Stimulated activated CD4-positive, alpha-beta T cell treated with anti-CD3 and anti-CD28 coated beads, Interleukin-1b, Interleukin-23, amount 100 ng/mL, for 1 hour (primary cell): ENCODE measurements at regions not wholly inside any gene's neighbourhood (a gene's known extent, or its start where the extent isn't known, plus 50 kb on each side); places are given as distances from the start of the nearest gene placed in this dataset.

ENCODE experiments used
- DNase-seq, 2 donors: peaks; one replicate each; pipeline ENCODE4 v3.0.0-alpha.2; 2020; ENCODE audit warnings: low read depth in 2 of 2

GRCh38 chr5:50964746-50965653, 298.6 kb downstream of the PARP8 start:
- no peak for DNase-seq

DNA sequence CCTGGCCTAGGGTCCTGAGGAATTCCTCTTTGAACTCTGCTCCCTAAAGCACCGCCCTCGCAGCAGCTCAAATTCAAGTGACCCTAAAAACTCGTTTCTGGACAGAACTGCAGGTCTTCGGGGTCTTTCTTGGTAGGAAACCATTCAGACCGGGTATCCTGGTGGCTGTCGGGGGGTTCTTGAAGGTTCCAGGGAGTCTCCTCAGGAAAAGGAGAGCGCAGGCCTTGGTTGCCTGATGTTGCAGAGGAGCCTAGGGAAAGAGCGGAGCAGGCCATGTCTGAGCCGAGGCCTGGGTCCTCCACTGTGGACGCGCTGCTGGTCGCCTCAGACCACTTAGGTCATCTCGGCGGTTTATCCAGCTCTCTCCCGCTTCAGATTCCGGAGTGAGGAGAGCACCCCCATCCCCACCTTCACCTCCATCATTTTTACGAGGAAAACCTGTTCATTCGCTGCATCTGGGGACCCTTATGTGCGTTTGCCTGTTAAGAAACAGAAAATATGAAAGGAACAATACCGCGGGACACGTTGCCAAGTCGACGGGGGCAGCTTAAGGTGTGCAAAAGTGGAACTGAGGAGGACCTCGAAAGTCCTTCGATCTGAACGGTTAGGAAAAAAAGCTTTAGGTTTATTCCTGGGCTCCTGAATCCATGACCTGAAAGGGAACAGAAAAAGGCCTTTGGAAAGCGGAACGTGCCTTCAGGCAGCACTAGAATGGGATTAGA, 299.4 kb downstream of the PARP8 start:
- no peak for DNase-seq

DNA sequence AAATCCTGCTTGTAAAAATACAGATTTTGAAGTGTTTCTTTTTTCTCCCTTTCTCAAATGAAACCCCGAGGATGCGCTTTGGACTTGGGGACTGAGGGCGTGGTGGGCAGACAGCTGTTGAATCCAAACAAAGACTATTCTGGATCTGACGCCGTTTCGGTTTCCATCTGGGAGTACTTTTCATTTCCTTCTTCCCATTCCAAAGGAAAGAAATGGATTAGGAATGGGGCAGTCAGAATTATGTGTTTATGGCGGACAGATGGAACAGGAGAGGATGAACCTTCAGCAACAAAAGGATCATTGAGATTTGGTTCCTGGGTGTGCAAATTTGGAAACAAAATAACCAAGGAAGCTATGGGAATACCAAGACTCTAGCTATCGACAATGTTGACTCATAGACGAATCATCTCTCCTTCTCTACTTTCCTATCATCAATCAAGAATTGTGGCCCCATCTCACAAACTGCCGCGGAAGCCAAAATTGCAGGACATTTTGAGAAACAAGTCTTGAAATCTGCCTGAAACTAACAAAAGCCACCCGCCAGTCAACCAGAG, 300.6 kb downstream of the PARP8 start:
- no peak for DNase-seq

GRCh38 chr5:50967563-50968355, 301.3 kb downstream of the PARP8 start:
- no peak for DNase-seq

DNA sequence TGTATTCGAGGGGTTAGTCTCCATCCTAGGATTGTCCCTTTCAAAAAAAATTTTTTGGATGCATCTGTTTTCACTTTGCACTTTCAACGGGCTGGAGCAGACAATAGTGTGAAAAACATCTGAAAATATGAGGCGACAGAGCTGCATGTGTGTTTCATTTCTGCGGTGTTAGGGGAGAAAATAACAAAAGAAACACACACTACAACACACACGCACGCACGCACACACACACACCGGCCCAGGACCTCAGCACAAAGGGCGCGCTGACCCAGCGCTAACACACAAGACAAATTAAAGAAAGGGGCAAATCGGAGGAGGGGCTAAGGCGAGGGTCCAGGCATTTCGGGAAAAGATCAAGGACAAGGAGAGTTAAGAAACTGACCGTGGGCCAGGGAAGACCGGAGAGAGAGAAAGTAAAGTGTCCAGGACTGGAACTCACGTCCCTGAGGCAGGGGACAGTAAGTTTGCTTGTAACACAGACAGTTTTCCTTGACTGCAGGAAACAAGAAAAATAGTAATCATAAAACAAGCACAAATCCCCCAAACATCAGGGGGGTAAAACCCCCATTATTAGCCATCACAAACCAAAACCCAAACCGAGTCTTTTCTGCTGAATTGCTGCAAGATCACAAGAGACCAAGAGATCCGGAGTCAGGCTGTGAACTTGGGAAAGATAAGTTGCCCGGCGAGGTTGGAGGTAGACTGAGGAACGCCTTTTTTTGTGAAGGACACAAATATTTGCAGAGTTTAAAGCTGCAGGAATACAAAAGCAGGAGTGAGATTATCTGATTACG, 302.1 kb downstream of the PARP8 start:
- no peak for DNase-seq

GRCh38 chr5:50969151-50970031, 303.0 kb downstream of the PARP8 start:
- no peak for DNase-seq

GRCh38 chr5:50975840-50976239, 309.4 kb downstream of the PARP8 start:
- DNase-seq: no peak

GRCh38 chr5:50978924-50979323, 312.5 kb downstream of the PARP8 start:
- DNase-seq: no peak

- no peak for DNase-seq
These were observed 318.2 kb downstream of the PARP8 start for GRCh38 chr5:50984640-50985039.

DNA sequence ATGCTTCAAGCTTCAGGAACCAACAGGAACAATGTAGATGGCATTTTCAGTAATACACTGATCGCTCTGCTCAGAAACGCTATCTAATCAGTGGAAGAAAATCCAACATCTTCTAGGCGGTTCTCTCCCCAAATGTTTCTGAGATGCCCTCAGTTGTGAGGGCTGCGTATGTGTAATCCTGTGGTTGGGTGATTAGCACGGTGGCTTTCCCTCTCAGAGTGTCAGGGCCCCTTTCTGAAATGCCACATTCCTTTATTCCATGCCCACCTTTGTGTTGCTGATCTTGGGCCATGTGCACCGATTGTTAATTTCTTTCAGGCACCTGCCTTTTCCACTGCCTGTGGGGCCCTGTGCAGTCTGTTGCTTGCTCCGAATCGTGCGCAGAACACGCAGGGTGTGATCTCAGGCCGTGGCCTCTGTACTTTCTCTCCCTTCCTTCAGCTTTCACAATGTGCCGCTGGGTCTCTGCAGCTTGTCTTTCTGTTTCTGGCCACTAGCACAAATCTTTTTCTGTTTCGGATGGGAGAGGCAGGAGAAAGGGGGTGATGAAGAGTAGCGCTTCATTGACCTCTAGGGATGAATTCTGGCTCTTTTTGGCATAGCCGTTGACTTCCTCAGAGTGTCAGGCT, 324.0 kb downstream of the PARP8 start:
- DNase-seq: no peak

- no peak for DNase-seq
These were observed 329.0 kb downstream of the PARP8 start for GRCh38 chr5:50995285-50995942.

DNA sequence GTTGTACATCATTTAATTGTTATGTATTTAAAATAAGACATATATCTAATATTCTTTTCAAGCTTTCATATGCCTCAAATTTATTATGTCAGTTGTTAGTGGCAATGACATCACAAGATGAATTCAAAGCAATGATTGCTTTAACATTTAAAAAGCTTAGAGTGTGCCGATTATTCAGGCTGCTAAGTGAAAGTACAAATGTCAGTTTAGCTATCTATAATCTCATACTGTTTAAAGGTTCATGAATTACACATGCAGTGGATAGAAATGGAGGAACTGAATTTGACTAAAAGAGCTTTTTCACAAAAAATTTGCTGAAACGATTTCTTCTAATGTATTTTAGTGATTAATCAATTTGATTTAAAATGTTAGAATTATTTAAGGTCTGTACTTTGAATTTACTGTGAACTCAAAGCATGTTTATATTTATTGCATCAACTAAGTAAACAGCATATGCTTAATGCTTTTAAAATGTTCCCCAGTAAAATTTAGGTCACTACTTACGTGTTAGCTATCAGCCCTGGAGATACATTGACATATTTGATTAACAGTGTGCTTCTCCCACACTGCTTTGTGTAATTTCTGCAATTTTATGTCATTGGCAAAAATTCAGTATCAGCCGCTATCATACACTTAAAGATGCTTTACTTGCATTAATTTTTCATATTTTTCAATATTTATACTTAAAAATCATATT, 334.9 kb downstream of the PARP8 start:
- DNase-seq: no peak

GRCh38 chr5:51002368-51002767, 335.9 kb downstream of the PARP8 start:
- no peak for DNase-seq

DNA sequence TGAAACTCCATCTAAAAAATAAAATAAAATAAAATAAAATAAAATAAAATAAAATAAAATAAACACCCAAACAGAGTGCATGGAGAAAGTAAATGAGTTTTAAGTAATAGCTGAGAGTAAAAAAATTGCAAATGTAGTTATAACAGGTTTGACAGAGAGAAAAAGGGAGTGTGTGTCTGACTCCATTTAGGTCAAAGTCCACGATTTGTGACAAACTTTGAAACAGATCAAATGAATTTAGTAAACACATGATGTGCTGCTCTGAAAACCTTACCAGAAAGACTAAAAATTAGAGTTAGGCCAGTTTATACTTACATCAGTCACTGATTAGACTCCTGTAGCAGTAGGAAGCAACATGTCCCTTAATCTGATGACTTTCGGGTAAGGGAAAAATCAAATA, 346.6 kb downstream of the PARP8 start:
- DNase-seq: no peak

GRCh38 chr5:51018423-51018822, 352.0 kb downstream of the PARP8 start:
- DNase-seq: no peak

- DNase-seq: no peak
These were observed 357.8 kb downstream of the PARP8 start for GRCh38 chr5:51024263-51024662.

- no peak for DNase-seq
These were observed 356.0 kb upstream of the ISL1 start for GRCh38 chr5:51027271-51027670.

- DNase-seq: no peak
These were observed 354.9 kb upstream of the ISL1 start for GRCh38 chr5:51028394-51028793.

DNA sequence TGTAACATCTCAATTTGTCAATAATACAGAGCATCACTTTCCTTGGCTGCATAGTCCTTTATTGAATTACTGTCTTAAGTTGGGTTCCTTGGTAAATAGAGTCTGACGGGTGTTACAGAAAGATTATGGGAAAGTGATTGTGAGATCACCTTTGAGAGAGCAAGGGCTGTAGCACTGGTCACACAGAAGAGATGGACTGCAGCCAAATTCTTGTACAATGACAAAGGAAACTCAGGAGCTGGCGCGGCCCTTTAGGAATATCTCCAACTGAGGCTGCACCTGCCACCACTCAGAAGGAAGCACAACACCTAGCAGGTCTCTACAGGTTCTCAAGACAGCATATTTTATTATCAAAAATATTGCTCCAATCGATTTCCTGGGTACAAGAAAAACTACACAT, 350.0 kb upstream of the ISL1 start:
- no peak for DNase-seq
